Neural progenitor cell (in vitro differentiated cells): ENCODE measurements at regions not wholly inside any gene's neighbourhood (a gene's known extent, or its start where the extent isn't known, plus 50 kb on each side); places are given as distances from the start of the nearest gene placed in this dataset.

Experiments
- DNase-seq: peaks from one replicate; pipeline ENCODE4 v3.0.0-alpha.2; 2016; ENCODE audit warnings: low spot score
- H2AFZ ChIP-seq: fragments of 200-600 bp; sonication (generic); replicated peaks from 2 replicates; pipeline ENCODE4 v1.6.1; 2016; ENCODE audit warnings: antibody characterized with exemption
- H3F3A ChIP-seq: fragments of 200-600 bp; sonication (generic); 2 replicates; pipeline ENCODE4 v1.6.1; 2016; ENCODE audit warnings: antibody characterized with exemption, low read depth
- H3K27ac ChIP-seq: fragments of 200-600 bp; sonication (generic); 2 replicates; pipeline ENCODE4 v1.5.1; 2016; ENCODE audit warnings: mild to moderate bottlenecking
- H3K27me3 ChIP-seq: fragments of 200-600 bp; sonication (generic); 2 replicates; pipeline ENCODE4 v1.6.1; 2016; ENCODE audit warnings: mild to moderate bottlenecking, moderate library complexity
- H3K36me3 ChIP-seq: fragments of 200-600 bp; sonication (generic); 2 replicates; pipeline ENCODE4 v1.5.1; 2016
- H3K4me1 ChIP-seq: fragments of 200-600 bp; sonication (generic); 2 replicates; pipeline ENCODE4 v1.6.1; 2016; ENCODE audit warnings: mixed run types
- H3K4me2 ChIP-seq: fragments of 200-600 bp; sonication (generic); 2 replicates; pipeline ENCODE4 v1.6.1; 2016
- H3K4me3 ChIP-seq: fragments of 200-600 bp; sonication (generic); 2 replicates; pipeline ENCODE4 v1.5.1; 2016
- H3K79me2 ChIP-seq: fragments of 200-600 bp; sonication (generic); 2 replicates; pipeline ENCODE4 v1.6.1; 2016; ENCODE audit warnings: low read depth
- H3K9ac ChIP-seq: fragments of 200-600 bp; sonication (generic); 2 replicates; pipeline ENCODE4 v1.6.1; 2016
- H3K9me3 ChIP-seq: fragments of 200-600 bp; sonication (generic); 2 replicates; pipeline ENCODE4 v1.5.1; 2016; ENCODE audit warnings: low read depth
- H4K20me1 ChIP-seq: fragments of 200-600 bp; sonication (generic); 2 replicates; pipeline ENCODE4 v1.6.1; 2016; ENCODE audit warnings: low read depth
- H3K27ac Mint-ChIP-seq: 3 replicates; pipeline ENCODE4 v1.8.0; 2021; ENCODE audit warnings: mixed read lengths
- H3K27me3 Mint-ChIP-seq: 2 replicates; pipeline ENCODE4 v1.8.0; 2022; ENCODE audit warnings: low read depth, mild to moderate bottlenecking, inconsistent platforms, moderate library complexity, mixed read lengths; ENCODE audit not compliant: insufficient read depth
- H3K36me3 Mint-ChIP-seq: 3 replicates; pipeline ENCODE4 v1.8.0; 2021; ENCODE audit warnings: mixed read lengths
- H3K4me1 Mint-ChIP-seq: 3 replicates; pipeline ENCODE4 v1.8.0; 2021; ENCODE audit warnings: mixed read lengths
- H3K4me3 Mint-ChIP-seq: 3 replicates; pipeline ENCODE4 v1.8.0; 2021; ENCODE audit warnings: mild to moderate bottlenecking, moderate library complexity, mixed read lengths
- H3K9me3 Mint-ChIP-seq: 3 replicates; pipeline ENCODE4 v1.8.0; 2020; ENCODE audit warnings: mixed read lengths
- EZH2 ChIP-seq: fragments of 200-600 bp; sonication (generic); IDR thresholded peaks from 2 replicates; pipeline ENCODE4 v1.6.1; 2017; ENCODE audit warnings: antibody characterized with exemption, mild to moderate bottlenecking, moderate library complexity
- EZH2phosphoT487 ChIP-seq: fragments of 200-600 bp; sonication (generic); IDR thresholded peaks from 2 replicates; pipeline ENCODE4 v1.6.1; 2017; ENCODE audit warnings: antibody characterized with exemption
- TF ChIP-seq, protein P1 (sequence below): fragments of 200-600 bp; sonication (generic); IDR thresholded peaks from 2 replicates; pipeline ENCODE4 v1.5.1; 2017; ENCODE audit warnings: antibody characterized with exemption, mild to moderate bottlenecking

DNA sequence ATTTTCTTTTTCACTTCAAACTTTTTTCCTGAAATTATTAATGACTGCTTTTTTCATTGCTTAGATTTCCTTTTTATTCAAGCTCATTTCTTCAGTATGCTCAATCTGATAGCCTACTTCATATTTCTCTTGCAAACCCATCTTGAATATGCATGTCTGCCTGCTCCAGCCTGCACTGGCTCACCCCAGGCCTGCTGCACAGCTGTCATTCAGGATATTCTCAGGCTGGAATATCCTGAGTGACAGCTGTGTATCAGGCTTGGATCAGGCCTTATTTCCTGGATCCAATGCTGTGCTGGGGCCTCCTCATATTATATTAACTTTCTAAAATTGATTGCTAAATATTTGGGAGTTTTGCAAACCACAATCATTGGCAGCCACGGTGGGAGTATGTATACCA, 120.2 kb upstream of the TNS3 start:
- Mint-ChIP-seq H3K4me1 (peaks cover 3% of the 10 kb centered on the region), H3K9me3 (no peaks in the 10 kb centered on the region), H3K4me3 (no peak overlapping the region), H3K27me3 (no peaks in the 10 kb centered on the region), H3K27ac (no peak overlapping the region), H3K36me3 (no peaks in the 10 kb centered on the region)
- no peaks in the 10 kb centered on the region for H3K27me3 ChIP-seq
- no peaks in the 10 kb centered on the region for H3K79me2 ChIP-seq
- no peak overlapping the region for H3K4me3 ChIP-seq
- H3K36me3 ChIP-seq = no peaks in the 10 kb centered on the region
- H3K4me1 ChIP-seq = no peaks in the 10 kb centered on the region
- no peaks in the 10 kb centered on the region for H3K9me3 ChIP-seq
- H3K9ac ChIP-seq = no peak overlapping the region
- no peaks in the 10 kb centered on the region for H4K20me1 ChIP-seq
- no peak for DNase-seq
- TF ChIP-seq EZH2 (no peak), EZH2phosphoT487 (no peak)
- TF ChIP-seq, protein P1, sequence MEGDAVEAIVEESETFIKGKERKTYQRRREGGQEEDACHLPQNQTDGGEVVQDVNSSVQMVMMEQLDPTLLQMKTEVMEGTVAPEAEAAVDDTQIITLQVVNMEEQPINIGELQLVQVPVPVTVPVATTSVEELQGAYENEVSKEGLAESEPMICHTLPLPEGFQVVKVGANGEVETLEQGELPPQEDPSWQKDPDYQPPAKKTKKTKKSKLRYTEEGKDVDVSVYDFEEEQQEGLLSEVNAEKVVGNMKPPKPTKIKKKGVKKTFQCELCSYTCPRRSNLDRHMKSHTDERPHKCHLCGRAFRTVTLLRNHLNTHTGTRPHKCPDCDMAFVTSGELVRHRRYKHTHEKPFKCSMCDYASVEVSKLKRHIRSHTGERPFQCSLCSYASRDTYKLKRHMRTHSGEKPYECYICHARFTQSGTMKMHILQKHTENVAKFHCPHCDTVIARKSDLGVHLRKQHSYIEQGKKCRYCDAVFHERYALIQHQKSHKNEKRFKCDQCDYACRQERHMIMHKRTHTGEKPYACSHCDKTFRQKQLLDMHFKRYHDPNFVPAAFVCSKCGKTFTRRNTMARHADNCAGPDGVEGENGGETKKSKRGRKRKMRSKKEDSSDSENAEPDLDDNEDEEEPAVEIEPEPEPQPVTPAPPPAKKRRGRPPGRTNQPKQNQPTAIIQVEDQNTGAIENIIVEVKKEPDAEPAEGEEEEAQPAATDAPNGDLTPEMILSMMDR = no peak
- no peak overlapping the region for H3K27ac ChIP-seq
- H2AFZ ChIP-seq = no peak overlapping the region
- H3F3A ChIP-seq = no peaks in the 10 kb centered on the region
- no peak overlapping the region for H3K4me2 ChIP-seq

DNA sequence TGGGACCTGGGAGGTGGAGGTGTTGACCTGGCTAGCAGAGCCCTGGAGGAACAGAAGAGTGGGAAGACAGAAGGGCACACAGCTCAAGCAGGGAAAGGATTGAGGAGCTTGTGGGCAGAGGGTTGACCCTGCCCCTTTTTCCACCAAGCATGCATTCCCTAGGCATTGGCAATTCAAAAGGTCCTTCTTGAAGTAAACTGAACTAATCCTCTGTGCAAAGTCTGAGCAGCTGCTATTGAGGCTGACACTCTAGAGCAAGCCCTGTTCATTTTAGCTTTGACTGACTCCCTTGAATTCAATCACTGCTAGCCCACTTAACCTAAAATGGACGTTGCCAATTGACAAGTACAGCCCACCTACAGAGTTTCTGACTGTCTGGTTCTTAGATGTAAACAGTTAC, 116.5 kb upstream of the TNS3 start:
- Histone ChIP-seq H3K79me2 (no peaks in the 10 kb centered on the region), H3K27ac (no peak overlapping the region), H3K9me3 (no peaks in the 10 kb centered on the region), H3F3A (no peaks in the 10 kb centered on the region), H3K4me2 (no peak overlapping the region), H2AFZ (no peak overlapping the region), H3K4me1 (no peaks in the 10 kb centered on the region), H3K4me3 (no peak overlapping the region), H4K20me1 (no peaks in the 10 kb centered on the region), H3K9ac (no peak overlapping the region), H3K36me3 (no peaks in the 10 kb centered on the region), H3K27me3 (no peaks in the 10 kb centered on the region)
- H3K27ac Mint-ChIP-seq = no peak overlapping the region
- peaks cover 3% of the 10 kb centered on the region for H3K4me1 Mint-ChIP-seq
- TF ChIP-seq, protein P1 = no peak
- TF ChIP-seq EZH2 (no peak), EZH2phosphoT487 (no peak)
- H3K9me3 Mint-ChIP-seq = no peaks in the 10 kb centered on the region
- DNase-seq = no peak
- no peak overlapping the region for H3K4me3 Mint-ChIP-seq
- H3K36me3 Mint-ChIP-seq = no peaks in the 10 kb centered on the region
- H3K27me3 Mint-ChIP-seq = peaks cover 2% of the 10 kb centered on the region

DNA sequence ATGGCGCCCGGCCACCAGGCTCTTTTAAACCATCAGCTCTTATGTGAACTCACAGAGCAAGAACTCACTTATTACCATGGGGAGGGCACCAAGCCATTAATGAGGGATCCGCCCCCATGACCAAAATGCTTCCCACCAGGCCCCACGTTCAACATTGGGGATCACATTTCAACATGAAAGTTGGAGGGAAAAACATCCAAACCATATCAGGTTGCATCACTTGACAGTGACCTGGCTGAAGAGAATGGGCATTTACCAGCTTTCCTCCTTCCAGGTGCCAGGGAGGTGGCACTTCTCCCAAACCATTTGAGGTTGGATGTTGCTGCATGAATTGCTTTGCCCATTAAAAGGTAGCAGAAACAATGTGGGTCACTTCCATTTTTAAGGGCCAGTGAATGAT, 115.6 kb upstream of the TNS3 start:
- H3K27ac ChIP-seq = no peak overlapping the region
- Mint-ChIP-seq H3K4me1 (peaks cover 3% of the 10 kb centered on the region), H3K4me3 (no peak overlapping the region), H3K27me3 (peaks cover 2% of the 10 kb centered on the region), H3K9me3 (peaks cover 1% of the 10 kb centered on the region), H3K27ac (no peak overlapping the region), H3K36me3 (no peaks in the 10 kb centered on the region)
- H4K20me1 ChIP-seq = no peaks in the 10 kb centered on the region
- no peaks in the 10 kb centered on the region for H3K27me3 ChIP-seq
- H3K4me3 ChIP-seq = no peak overlapping the region
- no peaks in the 10 kb centered on the region for H3K79me2 ChIP-seq
- H2AFZ ChIP-seq = no peak overlapping the region
- H3K36me3 ChIP-seq = no peaks in the 10 kb centered on the region
- H3K4me1 ChIP-seq = no peaks in the 10 kb centered on the region
- no peak overlapping the region for H3K9ac ChIP-seq
- H3K4me2 ChIP-seq = no peak overlapping the region
- TF ChIP-seq, protein P1 = no peak
- no peak for TF ChIP-seq EZH2phosphoT487
- TF ChIP-seq EZH2 = no peak
- no peaks in the 10 kb centered on the region for H3F3A ChIP-seq
- DNase-seq = no peak
- H3K9me3 ChIP-seq = no peaks in the 10 kb centered on the region
